Testis (tissue), 2 donors: ENCODE measurements at regions not wholly inside any gene's neighbourhood (a gene's known extent, or its start where the extent isn't known, plus 50 kb on each side); places are given as distances from the start of the nearest gene placed in this dataset.

Experiments
- DNase-seq: peaks from one replicate; pipeline ENCODE4 v3.0.0-alpha.2; 2019
- H3K27ac ChIP-seq, 2 donors: fragments of 200-600 bp; sonication (generic); one replicate each; pipeline ENCODE4 v1.5.1; 2019
- H3K27me3 ChIP-seq: fragments of 200-600 bp; sonication (generic); one replicate; pipeline ENCODE4 v1.5.1; 2019
- H3K36me3 ChIP-seq: fragments of 200-600 bp; sonication (generic); one replicate; pipeline ENCODE4 v1.5.1; 2017; ENCODE audit warnings: low read depth; ENCODE audit errors: missing control alignments
- H3K4me1 ChIP-seq: fragments of 200-600 bp; sonication (generic); one replicate; pipeline ENCODE4 v1.5.1; 2019
- H3K4me3 ChIP-seq, 2 donors: fragments of 200-600 bp; sonication (generic); one replicate each; pipeline ENCODE4 v1.5.1; 2017 to 2019
- H3K9me3 ChIP-seq: fragments of 200-600 bp; sonication (generic); one replicate; pipeline ENCODE4 v1.5.1; 2017
- POLR2A ChIP-seq: fragments of 450-650 bp; IDR thresholded peaks from one replicate; pipeline ENCODE4 v1.6.1; 2017; ENCODE audit warnings: antibody characterized with exemption, mild to moderate bottlenecking, moderate library complexity
- WGBS, 2 donors: methylation state at CpG; one replicate each; pipeline ENCODE4 v1.1.5; 2018; 5-methylcytosine and 5-hydroxymethylcytosine counted together
- intact Hi-C: fragments of 100-400 bp; cut with DNase I; formaldehyde crosslinking; loops from one replicate; pipeline ENCODE4 v1.15.1; 2023; ENCODE audit warnings: low total_unique reads
- TF ChIP-seq, protein P1 (sequence below), 3 experiments: fragments of 450-650 bp in 2 of 3; fragments of 200-600 bp in 1 of 3; sonication (generic) in 1 of 3; IDR thresholded peaks; one replicate each; pipeline ENCODE4 v1.5.1; 2016 to 2019; ENCODE audit warnings: antibody characterized with exemption in 3 of 3, mild to moderate bottlenecking in 2 of 3, moderate library complexity in 1 of 3

DNA sequence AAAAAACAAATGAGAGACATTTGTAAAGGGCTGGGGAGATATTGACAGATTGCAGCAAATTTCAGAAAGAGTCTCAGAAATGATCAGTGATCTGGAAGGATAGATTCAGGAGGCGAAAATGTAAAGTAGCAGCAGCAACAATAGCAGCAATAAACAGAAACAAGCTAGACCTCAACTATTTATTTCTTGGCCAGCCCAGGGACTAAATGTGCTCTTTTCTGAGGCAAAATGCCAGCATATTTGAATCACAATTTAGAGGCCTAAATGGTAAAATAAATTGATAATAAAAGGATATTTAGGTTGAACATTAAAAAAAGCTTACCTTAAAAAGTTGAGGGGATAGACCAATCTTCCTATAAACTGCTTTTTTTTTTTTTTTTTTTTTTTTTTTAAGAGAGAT is 134.6 kb upstream of the ITGB1 start:
- WGBS, 2 donors: 56 to 67% methylated on average over 1 of the region's 1 CpG
- no peaks in the 10 kb centered on the region for H3K27me3 ChIP-seq
- no peaks in the 10 kb centered on the region for H3K36me3 ChIP-seq
- H3K4me3 ChIP-seq: no peak overlapping the region
- H3K27ac ChIP-seq: no peak overlapping the region
- no peak for DNase-seq
- no peaks in the 10 kb centered on the region for H3K9me3 ChIP-seq
- peaks cover 4% of the 10 kb centered on the region for H3K4me1 ChIP-seq
- TF ChIP-seq POLR2A: no peak
- TF ChIP-seq, protein P1, sequence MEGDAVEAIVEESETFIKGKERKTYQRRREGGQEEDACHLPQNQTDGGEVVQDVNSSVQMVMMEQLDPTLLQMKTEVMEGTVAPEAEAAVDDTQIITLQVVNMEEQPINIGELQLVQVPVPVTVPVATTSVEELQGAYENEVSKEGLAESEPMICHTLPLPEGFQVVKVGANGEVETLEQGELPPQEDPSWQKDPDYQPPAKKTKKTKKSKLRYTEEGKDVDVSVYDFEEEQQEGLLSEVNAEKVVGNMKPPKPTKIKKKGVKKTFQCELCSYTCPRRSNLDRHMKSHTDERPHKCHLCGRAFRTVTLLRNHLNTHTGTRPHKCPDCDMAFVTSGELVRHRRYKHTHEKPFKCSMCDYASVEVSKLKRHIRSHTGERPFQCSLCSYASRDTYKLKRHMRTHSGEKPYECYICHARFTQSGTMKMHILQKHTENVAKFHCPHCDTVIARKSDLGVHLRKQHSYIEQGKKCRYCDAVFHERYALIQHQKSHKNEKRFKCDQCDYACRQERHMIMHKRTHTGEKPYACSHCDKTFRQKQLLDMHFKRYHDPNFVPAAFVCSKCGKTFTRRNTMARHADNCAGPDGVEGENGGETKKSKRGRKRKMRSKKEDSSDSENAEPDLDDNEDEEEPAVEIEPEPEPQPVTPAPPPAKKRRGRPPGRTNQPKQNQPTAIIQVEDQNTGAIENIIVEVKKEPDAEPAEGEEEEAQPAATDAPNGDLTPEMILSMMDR (IDR thresholded peaks at IDR 0.05): no peak
- intact Hi-C loops: no loop called here

- no peak for DNase-seq
- Histone ChIP-seq H3K36me3 (no peaks in the 10 kb centered on the region), H3K4me1 (peaks cover 4% of the 10 kb centered on the region), H3K27me3 (no peaks in the 10 kb centered on the region), H3K4me3 (no peak overlapping the region), H3K9me3 (no peaks in the 10 kb centered on the region), H3K27ac (no peak overlapping the region)
- 65 to 79% methylated on average over 1 of the region's 1 CpG for WGBS, 2 donors
- no peak for TF ChIP-seq POLR2A
- TF ChIP-seq, protein P1 (IDR thresholded peaks at IDR 0.05): no peak
- intact Hi-C loops: no loop called here
Observed at GRCh38 chr10:33091201-33091600, 133.2 kb upstream of the ITGB1 start.

GRCh38 chr10:33088990-33089389 is 131.0 kb upstream of the ITGB1 start:
- Histone ChIP-seq H3K27ac (no peak overlapping the region), H3K4me3 (no peak overlapping the region), H3K36me3 (no peaks in the 10 kb centered on the region), H3K27me3 (no peaks in the 10 kb centered on the region), H3K4me1 (peaks cover 4% of the 10 kb centered on the region), H3K9me3 (no peaks in the 10 kb centered on the region)
- DNase-seq: no peak
- TF ChIP-seq POLR2A: no peak
- TF ChIP-seq, protein P1 (IDR thresholded peaks at IDR 0.05): no peak
- intact Hi-C loops: no loop called here
- WGBS, 2 donors: 88 to 90% methylated on average over 6 of the region's 6 CpGs

DNA sequence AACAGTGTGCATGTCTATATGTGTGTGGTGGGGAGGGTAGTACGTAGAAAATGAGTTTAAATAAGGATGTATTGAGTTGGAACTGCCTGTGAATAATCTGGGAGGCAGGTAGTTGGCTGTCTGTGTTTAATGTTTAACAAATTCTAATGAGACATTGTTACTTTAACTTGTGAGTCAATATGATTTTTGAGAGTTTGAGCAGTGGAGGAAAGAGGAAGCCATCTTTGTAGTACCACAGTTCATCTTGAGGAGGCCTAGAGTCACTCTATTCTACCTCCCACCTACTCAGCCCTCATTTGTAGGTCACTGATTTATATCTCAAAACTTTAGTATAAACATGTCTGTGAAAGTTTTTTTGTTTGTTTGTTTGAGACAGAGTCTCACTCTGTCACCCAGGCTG is 129.9 kb upstream of the ITGB1 start:
- 72 to 81% methylated on average over 1 of the region's 1 CpG for WGBS, 2 donors
- DNase-seq: no peak
- Histone ChIP-seq H3K36me3 (no peaks in the 10 kb centered on the region), H3K4me3 (no peak overlapping the region), H3K27me3 (no peaks in the 10 kb centered on the region), H3K9me3 (no peaks in the 10 kb centered on the region), H3K27ac (no peak overlapping the region), H3K4me1 (peaks cover 4% of the 10 kb centered on the region)
- no peak for TF ChIP-seq POLR2A
- TF ChIP-seq, protein P1 (IDR thresholded peaks at IDR 0.05): no peak
- intact Hi-C loops: no loop called here

DNA sequence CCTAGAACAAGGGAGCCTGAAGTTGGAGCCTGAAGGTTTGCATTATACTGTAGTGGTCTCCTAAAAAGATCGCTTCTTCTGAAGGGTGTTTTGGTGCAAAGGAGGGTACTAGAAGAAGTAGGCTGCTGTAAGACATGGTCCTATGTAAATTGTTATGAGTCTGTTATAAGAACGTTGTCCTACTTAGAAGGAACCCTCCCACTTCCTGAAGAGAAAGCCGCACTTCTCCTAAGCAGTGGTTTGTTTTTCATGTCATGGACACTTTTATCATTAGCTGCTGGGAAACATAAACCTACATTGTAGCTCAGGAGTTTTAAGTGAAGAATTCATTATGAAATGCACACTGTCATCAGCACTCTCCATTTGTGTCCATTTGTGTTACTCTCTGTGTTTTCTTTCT is 129.1 kb upstream of the ITGB1 start:
- no peak for TF ChIP-seq POLR2A
- H3K27me3 ChIP-seq: no peaks in the 10 kb centered on the region
- no peaks in the 10 kb centered on the region for H3K36me3 ChIP-seq
- intact Hi-C loops: no loop called here
- no peak for DNase-seq
- H3K4me1 ChIP-seq: peaks cover under 1% of the 10 kb centered on the region
- no peak overlapping the region for H3K4me3 ChIP-seq
- H3K27ac ChIP-seq: no peak overlapping the region
- 68 to 80% methylated on average over 3 of the region's 3 CpGs for WGBS, 2 donors
- no peaks in the 10 kb centered on the region for H3K9me3 ChIP-seq
